ENCODE measurements at regions not wholly inside any gene's neighbourhood (a gene's known extent, or its start where the extent isn't known, plus 50 kb on each side); places are given as distances from the start of the nearest gene placed in this dataset.

- TF ChIP-seq CTCF (conservative IDR thresholded peaks at IDR 0.05; ENCODE audit: low read depth, low read length) (no peak), EZH2 (IDR thresholded peaks at IDR 0.05; ENCODE audit: borderline replicate concordance, low read depth, low read length, poor library complexity, severe bottlenecking) (no peak)
These were observed 109.5 kb upstream of the ITGB1 start for GRCh38 chr10:33067481-33067880.
